OCI-LY7 (cell line): ENCODE measurements at regions not wholly inside any gene's neighbourhood (a gene's known extent, or its start where the extent isn't known, plus 50 kb on each side); places are given as distances from the start of the nearest gene placed in this dataset.

Experiments used
- BruUV-seq: library from RNA; stranded (reverse); fragments of 400-500 nt; replicated peaks from 2 replicates; lab custom pipeline; 2021; lab: Mats Ljungman, UMichigan
- CTCF ChIA-PET: fragments of 300-600 bp; sonication (Branson Sonifier 250); formaldehyde crosslinking; loops from one replicate; lab custom pipeline; 2022; ENCODE audit warnings: antibody characterized with exemption; ENCODE audit not compliant: unreplicated experiment; lab: Charles Lee
- POLR2A ChIA-PET: fragments of 300-600 bp; sonication (Branson Sonifier 250); formaldehyde crosslinking; loops from one replicate; lab custom pipeline; 2022; ENCODE audit warnings: antibody characterized with exemption; lab: Charles Lee
- DNase-seq: peaks from one replicate; pipeline ENCODE4 v3.0.0-alpha.2; 2015; ENCODE audit warnings: low spot score
- H2AFZ ChIP-seq: fragments of 200-600 bp; sonication (generic), shearing (Covaris generic); 2 replicates; pipeline ENCODE4 v1.6.1; 2014; ENCODE audit warnings: mild to moderate bottlenecking, antibody characterized with exemption, low read length, moderate library complexity
- H3K27ac ChIP-seq: fragments of 200-600 bp; sonication (generic); 2 replicates; pipeline ENCODE4 v1.5.1; 2014; ENCODE audit warnings: mixed run types, low read depth, mild to moderate bottlenecking, moderate library complexity, low read length, inconsistent platforms; ENCODE audit not compliant: poor library complexity, severe bottlenecking
- H3K36me3 ChIP-seq: fragments of 200-600 bp; sonication (generic); 2 replicates; pipeline ENCODE4 v1.6.1; 2014; ENCODE audit warnings: mild to moderate bottlenecking, antibody characterized with exemption, low read length, moderate library complexity, mixed read lengths; ENCODE audit not compliant: insufficient read depth
- H3K4me1 ChIP-seq: fragments of 200-600 bp; sonication (generic); 2 replicates; pipeline ENCODE4 v1.5.1; 2014; ENCODE audit warnings: mild to moderate bottlenecking, low read length; ENCODE audit not compliant: insufficient read depth, poor library complexity, severe bottlenecking
- H3K4me2 ChIP-seq: fragments of 200-600 bp; sonication (generic); 2 replicates; pipeline ENCODE4 v1.6.1; 2014; ENCODE audit warnings: mild to moderate bottlenecking, low read length
- H3K4me3 ChIP-seq: fragments of 200-600 bp; sonication (generic); 2 replicates; pipeline ENCODE4 v1.5.1; 2014; ENCODE audit warnings: mild to moderate bottlenecking, low read depth, low read length; ENCODE audit not compliant: poor library complexity, severe bottlenecking
- H3K79me2 ChIP-seq: fragments of 200-600 bp; sonication (generic); 2 replicates; pipeline ENCODE4 v1.6.1; 2016; ENCODE audit warnings: low read depth, mild to moderate bottlenecking, low read length, moderate library complexity, mixed read lengths; ENCODE audit not compliant: insufficient read depth
- H3K9me2 ChIP-seq: fragments of 200-600 bp; sonication (generic); 2 replicates; pipeline ENCODE4 v1.6.1; 2016; ENCODE audit warnings: mild to moderate bottlenecking, low read length, mixed read lengths; ENCODE audit not compliant: insufficient read depth
- H3K9me3 ChIP-seq: fragments of 200-600 bp; sonication (generic); 2 replicates; pipeline ENCODE4 v1.6.1; 2014; ENCODE audit warnings: mild to moderate bottlenecking, mixed run types, low read length, mixed read lengths
- H4K20me1 ChIP-seq: fragments of 200-600 bp; sonication (generic); 2 replicates; pipeline ENCODE4 v1.6.1; 2014; ENCODE audit warnings: mild to moderate bottlenecking, antibody characterized with exemption, low read length, moderate library complexity, mixed read lengths; ENCODE audit not compliant: insufficient read depth
- EZH2phosphoT487 ChIP-seq: fragments of 200-600 bp; sonication (generic); IDR thresholded peaks from 2 replicates; pipeline ENCODE4 v1.6.1; 2018; ENCODE audit warnings: low read depth, borderline replicate concordance, mild to moderate bottlenecking, mixed run types, antibody characterized with exemption, low read length, moderate library complexity, mixed read lengths
- intact Hi-C: fragments of 100-400 bp; cut with micrococcal nuclease; formaldehyde crosslinking; loops from one replicate; pipeline ENCODE4 v1.10.0; 2022; ENCODE audit not compliant: unreplicated experiment
- TF ChIP-seq, protein P1 (sequence below): fragments of 200-600 bp; sonication (generic); conservative IDR thresholded peaks from 2 replicates; pipeline ENCODE4 v1.5.1; 2014; ENCODE audit warnings: mild to moderate bottlenecking, antibody characterized with exemption, low read length, moderate library complexity, mixed read lengths

DNA sequence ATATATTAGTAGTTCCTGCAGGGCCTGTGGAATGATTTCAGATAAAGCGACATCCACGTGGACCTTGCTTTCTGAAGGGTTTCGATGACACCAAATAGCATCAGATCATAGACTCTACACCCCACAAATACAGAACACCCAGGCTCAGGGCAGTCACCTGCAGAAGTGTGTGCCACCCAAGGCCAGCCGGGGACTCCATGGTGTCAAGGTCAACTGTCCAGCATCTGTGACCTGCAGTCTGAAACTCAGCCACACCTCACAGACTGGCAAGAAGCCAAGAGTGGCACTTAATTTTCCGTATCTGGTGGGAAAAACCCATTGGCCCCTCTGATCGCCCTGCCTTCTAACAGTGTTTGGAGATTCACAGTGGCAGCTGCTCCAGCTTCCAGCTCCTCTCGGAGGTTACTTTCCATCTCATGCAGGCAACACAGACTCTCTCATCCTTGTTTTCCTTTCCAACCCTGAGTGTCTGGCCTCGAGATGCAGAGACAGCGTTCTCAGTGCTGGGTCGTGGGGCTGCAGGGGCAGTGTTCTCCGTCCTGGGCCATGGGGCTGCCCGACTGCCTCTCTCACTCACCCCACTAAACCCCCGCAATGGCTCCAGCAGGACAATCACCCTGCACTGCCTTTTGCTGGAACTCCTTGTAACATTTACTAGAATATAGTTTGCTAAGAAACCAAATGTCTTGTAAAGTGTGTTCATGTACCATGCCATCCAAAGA is 221.9 kb downstream of the IRX2 start:
- H2AFZ ChIP-seq: no peak overlapping the region
- H3K9me2 ChIP-seq: no peaks in the 10 kb centered on the region
- H3K4me3 ChIP-seq: no peak overlapping the region
- CTCF ChIA-PET: no interaction called here
- TF ChIP-seq, protein P1, sequence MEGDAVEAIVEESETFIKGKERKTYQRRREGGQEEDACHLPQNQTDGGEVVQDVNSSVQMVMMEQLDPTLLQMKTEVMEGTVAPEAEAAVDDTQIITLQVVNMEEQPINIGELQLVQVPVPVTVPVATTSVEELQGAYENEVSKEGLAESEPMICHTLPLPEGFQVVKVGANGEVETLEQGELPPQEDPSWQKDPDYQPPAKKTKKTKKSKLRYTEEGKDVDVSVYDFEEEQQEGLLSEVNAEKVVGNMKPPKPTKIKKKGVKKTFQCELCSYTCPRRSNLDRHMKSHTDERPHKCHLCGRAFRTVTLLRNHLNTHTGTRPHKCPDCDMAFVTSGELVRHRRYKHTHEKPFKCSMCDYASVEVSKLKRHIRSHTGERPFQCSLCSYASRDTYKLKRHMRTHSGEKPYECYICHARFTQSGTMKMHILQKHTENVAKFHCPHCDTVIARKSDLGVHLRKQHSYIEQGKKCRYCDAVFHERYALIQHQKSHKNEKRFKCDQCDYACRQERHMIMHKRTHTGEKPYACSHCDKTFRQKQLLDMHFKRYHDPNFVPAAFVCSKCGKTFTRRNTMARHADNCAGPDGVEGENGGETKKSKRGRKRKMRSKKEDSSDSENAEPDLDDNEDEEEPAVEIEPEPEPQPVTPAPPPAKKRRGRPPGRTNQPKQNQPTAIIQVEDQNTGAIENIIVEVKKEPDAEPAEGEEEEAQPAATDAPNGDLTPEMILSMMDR: no peak
- TF ChIP-seq EZH2phosphoT487: no peak
- BruUV-seq: no TSS peak
- no peaks in the 10 kb centered on the region for H3K4me1 ChIP-seq
- no peaks in the 10 kb centered on the region for H4K20me1 ChIP-seq
- H3K27ac ChIP-seq: no peak overlapping the region
- intact Hi-C loops: no loop called here
- no peaks in the 10 kb centered on the region for H3K36me3 ChIP-seq
- no peak overlapping the region for H3K4me2 ChIP-seq
- H3K9me3 ChIP-seq: 0 out of 2 replicates have a peak, but pooled peaks cover 6% of the 10 kb centered on the region
- DNase-seq: no peak
- POLR2A ChIA-PET: no interaction called here
- H3K79me2 ChIP-seq: no peaks in the 10 kb centered on the region

DNA sequence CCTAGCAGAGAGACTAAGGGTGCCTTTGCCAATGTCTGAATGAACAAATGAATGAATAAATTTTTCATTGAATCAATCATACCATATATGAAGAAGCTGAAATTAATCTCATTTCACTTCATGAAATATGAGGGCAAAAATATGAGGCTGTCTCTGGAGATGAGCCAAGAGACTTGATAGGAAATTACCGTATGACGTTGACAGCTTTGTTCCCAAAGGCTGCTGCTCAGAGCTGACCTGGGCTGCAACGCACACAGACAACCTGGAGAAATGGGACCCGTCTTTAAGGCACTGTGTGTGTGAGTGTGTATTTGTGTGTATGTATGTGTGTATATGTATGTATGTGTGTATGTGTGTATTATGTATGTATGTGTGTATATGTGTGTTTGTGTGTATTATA is 226.1 kb downstream of the IRX2 start:
- intact Hi-C loops: no loop called here
- POLR2A ChIA-PET: no interaction called here
- Histone ChIP-seq H3K36me3 (no peaks in the 10 kb centered on the region), H4K20me1 (no peaks in the 10 kb centered on the region), H3K9me2 (no peaks in the 10 kb centered on the region), H2AFZ (no peak overlapping the region), H3K9me3 (no peaks in the 10 kb centered on the region), H3K27ac (no peak overlapping the region), H3K4me3 (no peak overlapping the region), H3K4me1 (no peaks in the 10 kb centered on the region), H3K4me2 (no peak overlapping the region), H3K79me2 (no peaks in the 10 kb centered on the region)
- DNase-seq: no peak
- CTCF ChIA-PET: no interaction called here
- no TSS peak for BruUV-seq
- no peak for TF ChIP-seq EZH2phosphoT487
- TF ChIP-seq, protein P1: no peak

DNA sequence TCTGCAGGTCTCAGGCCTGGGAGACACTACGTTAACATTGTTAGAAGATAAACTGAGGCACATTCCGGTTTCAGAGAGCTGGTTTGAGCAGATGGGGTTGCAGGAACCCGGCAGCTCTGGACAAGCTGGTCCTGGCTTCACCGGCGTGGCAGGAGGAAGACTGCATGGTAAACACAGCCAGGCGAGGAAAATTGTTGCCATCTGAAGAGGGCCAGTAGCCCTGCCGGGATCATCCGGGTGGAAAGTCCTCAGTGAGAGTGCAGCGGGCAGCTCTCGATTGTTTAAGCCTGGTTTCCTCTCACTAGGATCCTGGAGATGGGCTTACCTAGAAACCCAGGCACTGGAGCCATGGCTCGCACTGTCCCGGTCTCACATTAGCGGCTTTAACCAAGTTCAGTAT is 226.9 kb downstream of the IRX2 start:
- Histone ChIP-seq H3K9me2 (no peaks in the 10 kb centered on the region), H2AFZ (no peak overlapping the region), H3K36me3 (no peaks in the 10 kb centered on the region), H3K4me1 (no peaks in the 10 kb centered on the region), H3K27ac (no peak overlapping the region), H4K20me1 (no peaks in the 10 kb centered on the region), H3K79me2 (no peaks in the 10 kb centered on the region), H3K4me3 (no peak overlapping the region), H3K9me3 (no peaks in the 10 kb centered on the region), H3K4me2 (no peak overlapping the region)
- ChIA-PET POLR2A (no interaction called here), CTCF (no interaction called here)
- TF ChIP-seq EZH2phosphoT487: no peak
- TF ChIP-seq, protein P1: no peak
- BruUV-seq: no TSS peak
- intact Hi-C loops: no loop called here
- DNase-seq: no peak
